HepG2 (cell line): ENCODE measurements at regions not wholly inside any gene's neighbourhood (a gene's known extent, or its start where the extent isn't known, plus 50 kb on each side); places are given as distances from the start of the nearest gene placed in this dataset.

Experiments used
- PITX1 ChIP-seq: sonication (generic); formaldehyde crosslinking; IDR thresholded peaks from 2 replicates; pipeline ENCODE4 v1.5.1; 2020; ENCODE audit warnings: mild to moderate bottlenecking, missing genetic modification reagents
- POGZ ChIP-seq: sonication (generic); formaldehyde crosslinking; IDR thresholded peaks from 2 replicates; pipeline ENCODE4 v1.4.0; 2020; ENCODE audit warnings: mild to moderate bottlenecking, missing genetic modification reagents
- SETDB1 ChIP-seq: sonication (generic); formaldehyde crosslinking; IDR thresholded peaks from 2 replicates; pipeline ENCODE4 v1.5.1; 2020; ENCODE audit warnings: missing genetic modification reagents, mild to moderate bottlenecking, borderline replicate concordance
- ZNF343 ChIP-seq: sonication (generic); formaldehyde crosslinking; IDR thresholded peaks from 2 replicates; pipeline ENCODE4 v1.4.0; 2020; ENCODE audit warnings: mild to moderate bottlenecking, missing genetic modification reagents
- ZNF407 ChIP-seq: sonication (generic); formaldehyde crosslinking; IDR thresholded peaks from one replicate; pipeline ENCODE4 v1.5.1; 2020; ENCODE audit warnings: mild to moderate bottlenecking, missing genetic modification reagents; ENCODE audit errors: not compliant biosample characterization
- ZNF501 ChIP-seq: sonication (generic); formaldehyde crosslinking; IDR thresholded peaks from 2 replicates; pipeline ENCODE4 v1.5.1; 2020; ENCODE audit warnings: mild to moderate bottlenecking, moderate library complexity, missing genetic modification reagents
- ZNF788 ChIP-seq: sonication (generic); formaldehyde crosslinking; IDR thresholded peaks from 2 replicates; pipeline ENCODE4 v1.5.0; 2020; ENCODE audit warnings: mild to moderate bottlenecking, missing genetic modification reagents, borderline replicate concordance
- ZSCAN20 ChIP-seq: sonication (generic); formaldehyde crosslinking; IDR thresholded peaks from 2 replicates; pipeline ENCODE4 v1.4.0; 2020; ENCODE audit warnings: missing genetic modification reagents, mild to moderate bottlenecking, borderline replicate concordance
- ZUFSP ChIP-seq: sonication (generic); formaldehyde crosslinking; IDR thresholded peaks from 2 replicates; pipeline ENCODE4 v1.9.0; 2021; ENCODE audit warnings: missing genetic modification reagents, mild to moderate bottlenecking, borderline replicate concordance
- TF ChIP-seq, protein P1 (sequence below): sonication (generic); formaldehyde crosslinking; IDR thresholded peaks from 2 replicates; pipeline ENCODE4 v1.5.0; 2020; ENCODE audit warnings: mild to moderate bottlenecking, missing genetic modification reagents, borderline replicate concordance

DNA sequence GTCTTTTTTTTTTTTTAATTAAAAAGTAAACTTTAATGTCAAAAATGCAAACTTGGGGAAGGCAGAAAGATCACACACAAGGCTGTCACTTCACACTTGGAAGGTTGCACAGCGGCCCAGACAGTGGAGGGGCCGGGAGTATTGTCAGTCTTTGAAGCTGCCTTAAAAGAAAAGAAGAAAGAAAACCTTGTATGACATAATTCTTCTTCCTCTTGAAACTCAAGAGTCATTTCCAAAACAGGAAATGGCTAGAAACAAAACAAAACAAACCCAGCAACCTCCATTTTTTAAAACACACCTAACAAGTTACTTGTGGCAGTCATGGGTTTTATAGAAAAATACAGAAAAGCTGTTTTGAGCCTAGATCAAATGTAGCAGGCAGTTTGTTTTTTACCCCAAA is 68.1 kb upstream of the MAGI1 start (continued):
- no peak for TF ChIP-seq ZUFSP
- no peak for TF ChIP-seq ZNF407 (CRISPR knock-in tag)
- TF ChIP-seq ZNF343 (CRISPR knock-in tag) = no peak
- no peak for TF ChIP-seq ZNF788 (CRISPR knock-in tag)
- no peak for TF ChIP-seq ZNF501
- TF ChIP-seq PITX1 (CRISPR knock-in tag) = no peak
- no peak for TF ChIP-seq SETDB1
- TF ChIP-seq POGZ (CRISPR knock-in tag) = no peak
- TF ChIP-seq, protein P1, sequence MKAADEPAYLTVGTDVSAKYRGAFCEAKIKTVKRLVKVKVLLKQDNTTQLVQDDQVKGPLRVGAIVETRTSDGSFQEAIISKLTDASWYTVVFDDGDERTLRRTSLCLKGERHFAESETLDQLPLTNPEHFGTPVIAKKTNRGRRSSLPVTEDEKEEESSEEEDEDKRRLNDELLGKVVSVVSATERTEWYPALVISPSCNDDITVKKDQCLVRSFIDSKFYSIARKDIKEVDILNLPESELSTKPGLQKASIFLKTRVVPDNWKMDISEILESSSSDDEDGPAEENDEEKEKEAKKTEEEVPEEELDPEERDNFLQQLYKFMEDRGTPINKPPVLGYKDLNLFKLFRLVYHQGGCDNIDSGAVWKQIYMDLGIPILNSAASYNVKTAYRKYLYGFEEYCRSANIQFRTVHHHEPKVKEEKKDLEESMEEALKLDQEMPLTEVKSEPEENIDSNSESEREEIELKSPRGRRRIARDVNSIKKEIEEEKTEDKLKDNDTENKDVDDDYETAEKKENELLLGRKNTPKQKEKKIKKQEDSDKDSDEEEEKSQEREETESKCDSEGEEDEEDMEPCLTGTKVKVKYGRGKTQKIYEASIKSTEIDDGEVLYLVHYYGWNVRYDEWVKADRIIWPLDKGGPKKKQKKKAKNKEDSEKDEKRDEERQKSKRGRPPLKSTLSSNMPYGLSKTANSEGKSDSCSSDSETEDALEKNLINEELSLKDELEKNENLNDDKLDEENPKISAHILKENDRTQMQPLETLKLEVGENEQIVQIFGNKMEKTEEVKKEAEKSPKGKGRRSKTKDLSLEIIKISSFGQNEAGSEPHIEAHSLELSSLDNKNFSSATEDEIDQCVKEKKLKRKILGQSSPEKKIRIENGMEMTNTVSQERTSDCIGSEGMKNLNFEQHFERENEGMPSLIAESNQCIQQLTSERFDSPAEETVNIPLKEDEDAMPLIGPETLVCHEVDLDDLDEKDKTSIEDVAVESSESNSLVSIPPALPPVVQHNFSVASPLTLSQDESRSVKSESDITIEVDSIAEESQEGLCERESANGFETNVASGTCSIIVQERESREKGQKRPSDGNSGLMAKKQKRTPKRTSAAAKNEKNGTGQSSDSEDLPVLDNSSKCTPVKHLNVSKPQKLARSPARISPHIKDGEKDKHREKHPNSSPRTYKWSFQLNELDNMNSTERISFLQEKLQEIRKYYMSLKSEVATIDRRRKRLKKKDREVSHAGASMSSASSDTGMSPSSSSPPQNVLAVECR = no peak
- TF ChIP-seq ZSCAN20 (CRISPR knock-in tag) = no peak
- TF ChIP-seq, all 625 proteins: peak for 0
